ENCODE measurements at regions not wholly inside any gene's neighbourhood (a gene's known extent, or its start where the extent isn't known, plus 50 kb on each side); places are given as distances from the start of the nearest gene placed in this dataset.

DNA sequence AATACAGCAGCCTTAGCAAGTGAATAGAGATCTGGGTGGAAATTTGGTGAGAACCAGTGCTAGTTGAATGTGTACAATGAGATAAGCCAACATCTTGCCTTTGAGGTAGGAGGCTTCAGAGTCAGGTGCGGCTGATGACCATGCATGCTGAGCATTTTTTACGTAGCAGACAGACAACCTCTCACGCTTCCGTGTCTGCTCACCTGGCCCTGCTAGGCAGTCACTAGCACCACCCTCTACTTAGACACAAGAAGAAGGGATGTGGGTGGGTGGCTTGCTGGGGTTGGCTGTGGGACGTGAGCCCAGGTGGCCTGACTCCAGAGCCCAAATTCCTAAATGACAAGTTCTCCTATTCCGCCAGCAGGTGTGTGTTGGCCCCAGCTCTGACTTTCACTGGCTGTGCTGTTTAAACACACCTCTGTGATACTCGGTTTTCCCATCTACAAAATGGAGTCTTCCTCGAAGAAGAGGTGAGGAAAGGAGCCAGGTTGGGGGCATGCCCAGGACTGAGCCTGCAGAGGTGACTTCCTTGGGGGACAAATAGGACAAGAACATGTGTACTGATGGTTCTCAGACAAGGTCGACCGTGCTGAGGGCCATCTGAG lies 57.8 kb upstream of the BCL11B start (continued):
- TF ChIP-seq TAF1 (IDR thresholded peaks at IDR 0.05; ENCODE audit: low read depth, low read length) (no peak), MAFK (IDR thresholded peaks at IDR 0.05; ENCODE audit: low read depth, low read length) (no peak), USF2 (IDR thresholded peaks at IDR 0.05; ENCODE audit: low read length) (no peak), SP1 (IDR thresholded peaks at IDR 0.05; ENCODE audit: low read depth, low read length) (no peak), FOSL1 (IDR thresholded peaks at IDR 0.05; ENCODE audit: insufficient read depth, low read depth, low read length) (no peak), JUN (IDR thresholded peaks at IDR 0.05; ENCODE audit: low read depth, low read length) (no peak), SUZ12 (IDR thresholded peaks at IDR 0.05; ENCODE audit: low read length) (no peak), NRF1 (IDR thresholded peaks at IDR 0.05; ENCODE audit: low read depth, low read length) (no peak)
